NCI-H2196 treated with DMSO at 0.1 percent for 48 hours (cell line): ENCODE measurements at regions not wholly inside any gene's neighbourhood (a gene's known extent, or its start where the extent isn't known, plus 50 kb on each side); places are given as distances from the start of the nearest gene placed in this dataset.

Experiments
- DNase-seq: peaks from one replicate; lab custom pipeline; 2025; ENCODE audit not compliant: unreplicated experiment; lab: John Stamatoyannopoulos, UW

DNA sequence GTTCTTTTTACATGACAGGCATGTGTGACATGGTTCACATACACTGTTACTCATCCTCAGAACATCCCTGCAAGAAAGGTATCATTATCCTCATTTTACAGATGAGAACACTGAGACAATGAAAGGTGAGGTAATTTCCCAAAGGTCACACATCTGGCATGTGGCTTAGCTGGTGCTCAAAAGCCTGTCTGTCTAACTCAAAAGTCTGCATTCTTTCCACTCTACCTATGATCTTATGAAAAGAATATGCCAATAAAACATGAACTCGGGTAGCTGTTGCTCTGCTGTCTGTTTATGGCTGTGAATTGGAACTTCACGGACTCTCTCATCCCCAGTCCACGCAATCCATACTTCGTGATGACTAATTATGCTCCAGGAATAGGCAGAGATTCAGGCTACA, 79.0 kb upstream of the ODAD2 start:
- DNase-seq: no peak

DNA sequence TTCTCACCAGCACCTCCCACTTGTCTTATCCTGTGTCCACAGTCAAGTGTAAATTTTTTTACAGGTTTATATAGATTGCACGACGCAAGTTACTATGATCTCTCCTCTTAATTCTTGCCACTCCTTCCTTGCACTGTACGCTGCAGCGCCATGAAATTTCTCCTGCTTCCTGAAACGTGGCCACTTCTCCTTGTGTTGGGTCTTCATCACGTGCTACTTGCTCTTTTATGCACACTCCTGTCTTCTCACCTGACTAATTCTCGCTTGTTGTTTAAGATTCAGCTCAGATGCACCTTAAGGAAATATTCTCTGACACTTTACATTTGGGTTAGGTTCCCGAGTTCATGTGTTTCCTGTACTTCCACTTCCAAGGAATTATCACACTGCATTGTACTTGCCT, 76.5 kb upstream of the ODAD2 start:
- no peak for DNase-seq

DNA sequence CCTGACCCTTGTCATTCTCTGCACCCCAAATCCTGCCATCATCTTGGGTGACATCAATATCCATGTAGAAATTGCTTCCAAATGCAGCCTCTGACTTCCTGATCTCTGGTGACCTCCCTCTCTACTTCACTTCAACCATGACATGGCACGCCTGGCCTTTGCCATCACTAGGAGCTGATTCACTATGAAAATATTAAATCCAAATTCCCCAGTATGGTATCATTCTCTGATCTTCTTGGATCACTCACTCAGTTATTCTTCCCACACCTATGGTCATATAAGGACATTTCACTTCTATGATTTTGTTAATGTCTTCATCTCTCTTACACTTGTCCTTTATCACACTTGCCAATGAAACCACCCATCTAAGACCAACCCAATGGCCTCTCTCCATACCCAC, 73.7 kb upstream of the ODAD2 start:
- no peak for DNase-seq

DNA sequence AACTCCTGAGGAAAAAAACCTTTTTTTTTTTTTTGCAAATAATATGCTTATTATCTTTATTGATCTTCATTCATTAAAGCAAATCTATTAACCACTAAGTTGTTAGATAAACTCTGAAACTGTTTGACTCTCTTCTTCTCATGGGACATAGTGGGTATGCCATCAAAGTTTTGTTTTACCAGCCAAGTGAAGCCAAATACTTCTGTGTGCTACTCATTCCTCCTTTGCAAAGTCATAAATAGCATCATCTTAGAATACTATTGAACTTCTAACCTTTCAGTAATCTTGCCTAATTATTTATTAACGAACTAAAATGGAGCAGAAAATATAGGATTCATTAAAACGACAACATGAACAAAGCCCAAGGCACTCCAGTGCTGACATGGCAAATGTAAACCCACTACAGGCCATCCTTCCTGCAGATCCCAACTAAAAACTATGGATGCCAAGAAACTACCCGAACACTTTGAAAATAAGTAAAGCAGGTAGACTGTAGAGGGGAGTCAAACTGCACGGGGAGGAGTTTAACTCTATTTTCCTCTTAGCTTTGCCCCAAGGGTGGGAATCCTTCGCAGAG, 61.2 kb upstream of the ODAD2 start:
- no peak for DNase-seq

DNA sequence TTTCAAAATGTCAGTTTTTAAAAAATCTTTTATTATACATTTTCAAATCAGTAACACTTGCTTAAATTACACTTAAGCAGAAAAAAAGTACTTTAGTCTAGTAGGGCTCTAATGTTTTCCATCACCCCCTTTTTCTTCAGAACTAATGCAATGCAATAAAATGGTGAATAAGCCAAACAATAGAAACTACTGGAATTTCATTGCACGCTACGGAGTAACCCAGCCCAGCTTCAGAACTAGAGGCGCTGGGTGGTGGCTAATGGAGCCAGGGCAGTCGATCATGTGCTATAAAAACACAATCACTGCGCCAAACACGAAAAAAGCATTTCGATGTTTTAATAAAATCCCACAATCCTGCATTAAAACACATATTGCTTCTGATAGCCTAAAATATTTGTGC, 59.9 kb upstream of the ODAD2 start:
- no peak for DNase-seq

DNA sequence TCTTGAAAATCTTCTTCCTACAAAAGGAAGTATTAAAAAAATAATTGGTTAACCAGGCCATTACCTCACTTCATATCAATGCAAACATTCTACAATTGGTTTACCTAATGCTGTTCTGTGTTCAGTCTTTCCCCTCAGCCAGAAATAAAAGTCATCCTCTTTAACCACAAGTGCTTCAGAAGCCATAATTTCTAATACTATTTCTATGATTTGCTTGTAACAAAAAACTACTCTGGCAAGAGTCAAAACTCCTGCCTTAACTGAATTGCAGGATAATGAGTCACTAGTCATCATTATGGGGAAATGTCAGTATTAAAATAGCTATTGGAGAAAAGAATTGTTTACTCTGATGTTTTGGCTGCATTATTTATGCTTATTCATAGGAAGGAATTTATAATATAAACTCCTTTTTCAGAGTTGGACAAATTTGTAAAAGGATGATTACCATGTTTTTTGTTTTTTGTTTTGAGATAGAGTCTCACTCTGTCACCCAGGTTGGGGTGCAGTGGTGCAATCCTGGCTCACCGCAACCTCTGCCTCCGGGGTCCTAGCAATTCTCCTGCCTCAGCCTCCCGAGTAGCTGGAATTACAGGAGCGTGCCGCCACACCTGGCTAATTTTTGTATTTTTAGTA, 55.5 kb upstream of the ODAD2 start:
- DNase-seq: peak; percentile 20

DNA sequence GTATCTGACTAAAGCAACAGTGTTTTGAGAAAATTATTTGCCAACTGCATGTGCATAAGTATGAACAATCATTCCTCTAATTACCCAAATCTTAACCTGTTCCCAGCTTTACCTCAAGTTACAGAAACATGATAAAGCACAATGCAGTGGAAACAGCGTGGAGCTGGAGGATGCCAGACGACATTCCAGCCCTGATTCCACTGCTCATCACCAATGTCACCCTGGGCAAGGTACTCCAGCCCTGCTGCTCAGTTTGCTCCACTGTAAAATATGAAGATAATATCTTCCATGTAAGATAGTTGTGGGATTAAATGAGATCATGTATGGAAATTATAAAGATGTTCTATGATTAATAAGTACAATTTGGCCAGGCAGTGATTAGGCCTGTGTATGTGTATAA, 50.4 kb upstream of the ODAD2 start:
- DNase-seq: no peak
